NCI-H748 (cell line): ENCODE measurements at regions not wholly inside any gene's neighbourhood (a gene's known extent, or its start where the extent isn't known, plus 50 kb on each side); places are given as distances from the start of the nearest gene placed in this dataset.

ENCODE experiments used
- DNase-seq: peaks from one replicate; lab custom pipeline; 2025; ENCODE audit not compliant: unreplicated experiment; lab: John Stamatoyannopoulos, UW

GRCh38 chr3:102104033-102104432, 254.7 kb downstream of the NFKBIZ start:
- DNase-seq, result no peak

- no peak for DNase-seq
Observed at GRCh38 chr3:102105193-102105592, 255.9 kb downstream of the NFKBIZ start.

- DNase-seq, result no peak
Observed at GRCh38 chr3:102106416-102107097, 257.2 kb downstream of the NFKBIZ start.

- no peak for DNase-seq
Observed at GRCh38 chr3:102112704-102113230, 263.5 kb downstream of the NFKBIZ start.

GRCh38 chr3:102113421-102114041, 264.2 kb downstream of the NFKBIZ start:
- DNase-seq, result no peak

- no peak for DNase-seq
Observed at GRCh38 chr3:102114264-102114979, 265.1 kb downstream of the NFKBIZ start.

- no peak for DNase-seq
Observed at GRCh38 chr3:102122527-102122926, 273.2 kb downstream of the NFKBIZ start.

GRCh38 chr3:102123590-102124190, 274.4 kb downstream of the NFKBIZ start:
- no peak for DNase-seq

GRCh38 chr3:102124282-102124681, 275.0 kb downstream of the NFKBIZ start:
- DNase-seq, result peak; percentile 1

- no peak for DNase-seq
Observed at GRCh38 chr3:102124704-102125103, 275.4 kb downstream of the NFKBIZ start.

- DNase-seq, result peak; percentile 4
Observed at GRCh38 chr3:102125197-102125993, 276.1 kb downstream of the NFKBIZ start.

- DNase-seq, result no peak
Observed at GRCh38 chr3:102125994-102126368, 276.7 kb downstream of the NFKBIZ start.

- DNase-seq, result no peak
Observed at GRCh38 chr3:102129760-102130608, 280.7 kb downstream of the NFKBIZ start.

GRCh38 chr3:102132370-102132769, 283.1 kb downstream of the NFKBIZ start:
- no peak for DNase-seq

GRCh38 chr3:102133376-102133775, 284.1 kb downstream of the NFKBIZ start:
- no peak for DNase-seq

- DNase-seq, result no peak
Observed at GRCh38 chr3:102135316-102135715, 286.0 kb downstream of the NFKBIZ start.

- DNase-seq, result peak; percentile 22
Observed at GRCh38 chr3:102136183-102136582, 286.9 kb downstream of the NFKBIZ start.

GRCh38 chr3:102140116-102140515, 290.8 kb downstream of the NFKBIZ start:
- no peak for DNase-seq

- no peak for DNase-seq
Observed at GRCh38 chr3:102141096-102141927, 292.0 kb downstream of the NFKBIZ start.
